ENCODE measurements at regions not wholly inside any gene's neighbourhood (a gene's known extent, or its start where the extent isn't known, plus 50 kb on each side); places are given as distances from the start of the nearest gene placed in this dataset.
"Not testable (repeated sequence)": the region's sequence is repeated elsewhere in the genome, so short reads cannot be mapped to it uniquely, and the experiment has no call there.

DNA sequence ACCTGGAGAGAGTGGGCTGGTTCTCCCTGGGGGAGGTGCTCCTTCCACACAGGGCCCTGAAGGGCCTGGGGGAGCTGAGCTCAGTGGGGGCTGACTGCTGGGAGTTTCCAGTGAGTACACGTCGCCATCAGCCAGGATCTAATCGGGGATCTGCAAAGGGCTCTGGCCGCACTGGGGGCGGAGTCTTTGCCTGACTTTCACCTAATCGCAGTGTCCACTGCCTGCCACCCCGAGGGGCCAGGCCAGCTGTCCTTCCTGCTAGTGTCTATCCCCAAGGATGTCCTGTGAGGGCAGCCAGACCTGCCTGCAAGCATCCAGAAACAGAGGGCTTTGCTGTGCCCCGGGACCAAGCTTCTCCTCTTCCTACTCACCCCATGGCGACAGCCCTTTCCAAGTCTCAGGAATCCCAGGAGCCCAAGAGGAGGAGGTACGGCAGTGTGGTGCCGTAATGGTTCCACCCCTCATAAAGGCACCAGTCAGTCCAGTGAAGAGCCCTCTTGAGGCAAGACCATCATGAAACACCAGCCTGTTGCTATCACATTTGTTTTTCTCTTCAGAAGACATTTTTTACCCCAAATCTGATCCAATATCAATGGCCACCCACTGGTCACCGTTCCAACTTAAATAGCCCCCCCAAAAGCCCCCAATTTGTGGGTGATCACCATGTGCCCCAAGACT, 243.1 kb upstream of the ECI2 start:
- no peak for DNase-seq (ENCODE audit: low read depth, low spot score)

DNA sequence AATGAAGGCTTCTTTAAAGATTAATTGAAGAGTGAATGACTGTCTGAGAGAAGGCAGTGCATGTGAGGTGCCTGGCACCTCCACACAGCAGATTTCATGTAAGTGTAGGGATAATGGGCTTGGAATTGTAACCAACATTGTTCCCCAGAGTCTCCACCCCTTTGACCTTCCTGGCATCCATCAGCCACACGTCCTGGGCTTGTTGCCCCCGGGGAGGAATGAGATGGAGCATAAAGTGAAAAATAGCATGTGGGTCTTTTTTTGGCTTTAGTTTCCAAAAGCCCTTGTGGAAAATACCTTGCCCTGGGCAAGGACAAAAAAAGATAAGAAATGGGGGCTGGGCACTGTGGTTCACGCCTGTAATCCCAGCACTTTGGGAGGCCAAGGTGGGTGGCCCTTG, 242.2 kb upstream of the ECI2 start:
- DNase-seq (ENCODE audit: low read depth, low spot score) = no peak

DNA sequence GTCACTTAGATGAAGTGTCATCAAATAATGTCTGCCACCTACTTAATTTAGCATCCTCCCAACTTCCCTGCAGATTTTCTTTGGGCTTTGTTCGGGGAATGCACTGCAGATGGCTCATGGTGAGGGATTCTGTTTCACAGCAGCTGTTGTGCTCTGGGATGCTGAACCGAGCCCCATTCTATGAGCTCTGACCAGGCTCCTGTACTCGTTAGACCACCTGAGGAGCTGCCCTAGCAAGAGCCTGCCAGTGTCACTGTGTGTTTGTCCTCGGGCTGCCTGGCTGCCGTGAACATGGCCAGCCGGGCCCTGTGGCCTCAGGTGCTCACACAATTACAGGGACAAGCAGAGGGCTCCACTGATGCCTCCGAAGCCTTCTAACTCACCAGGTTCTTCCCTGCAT, 238.8 kb upstream of the ECI2 start:
- no peak for DNase-seq (ENCODE audit: low read depth, low spot score)

DNA sequence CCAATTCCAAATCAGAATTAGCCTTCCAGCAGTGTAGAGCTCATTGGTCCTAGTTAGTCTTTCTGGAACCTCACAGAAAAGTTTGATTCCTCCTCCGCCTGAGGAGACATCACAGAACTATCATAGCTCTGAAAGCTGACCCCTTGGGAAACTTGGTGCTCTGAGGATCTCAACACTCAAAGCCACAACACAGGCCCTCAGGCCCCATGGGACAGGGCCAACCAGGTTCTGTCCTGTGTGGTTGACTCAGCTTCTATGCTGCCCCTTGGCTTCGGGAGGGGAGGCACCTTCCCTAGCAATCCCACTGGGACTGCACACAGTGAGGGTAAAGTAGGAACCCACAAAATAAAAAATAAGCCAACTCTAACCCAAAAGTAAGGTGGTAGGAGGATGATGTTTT, 237.5 kb upstream of the ECI2 start:
- DNase-seq (ENCODE audit: low read depth, low spot score) = no peak

DNA sequence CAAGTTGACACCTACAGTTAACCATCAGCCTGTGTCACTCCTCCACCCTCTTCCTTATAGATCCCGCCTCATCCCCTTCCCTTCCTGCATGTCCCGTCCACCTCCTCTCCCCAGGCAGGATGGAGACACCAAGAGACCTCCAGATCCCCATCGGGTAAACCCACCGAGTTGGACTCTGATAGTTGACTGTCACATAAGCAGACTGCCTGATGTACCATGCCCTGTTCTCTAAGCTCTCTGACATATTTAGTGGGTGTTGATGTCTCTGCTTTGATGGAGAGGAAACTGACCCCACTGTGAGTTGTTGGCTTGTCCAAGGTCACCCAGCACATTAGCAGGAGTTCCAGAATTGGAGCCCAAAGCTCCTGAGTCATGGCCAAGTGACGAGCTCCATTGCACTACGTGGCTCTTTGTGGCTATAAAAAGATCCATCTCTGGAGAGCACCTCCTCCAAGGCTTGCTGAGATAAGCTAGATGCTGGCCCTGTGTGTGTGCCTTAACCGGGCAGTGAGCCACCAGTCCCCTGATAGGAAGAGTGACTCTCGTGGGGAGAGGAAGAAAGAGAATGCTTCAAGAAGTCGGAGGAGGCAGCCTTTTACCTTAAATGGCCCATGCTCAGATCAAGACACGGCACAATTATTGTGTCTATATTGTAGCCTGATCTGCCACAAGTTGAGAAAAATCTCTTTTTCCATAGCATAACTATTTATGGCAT, 236.0 kb upstream of the ECI2 start:
- DNase-seq (ENCODE audit: low read depth, low spot score) = no peak

- DNase-seq (ENCODE audit: low read depth, low spot score) = peak; percentile 57
Observed at GRCh38 chr6:4370066-4370465, 234.7 kb upstream of the ECI2 start.

- no peak for DNase-seq (ENCODE audit: low read depth, low spot score)
Observed at GRCh38 chr6:4369616-4370015, 234.2 kb upstream of the ECI2 start.

GRCh38 chr6:4368649-4369048, 233.3 kb upstream of the ECI2 start:
- no peak for DNase-seq (ENCODE audit: low read depth, low spot score)

DNA sequence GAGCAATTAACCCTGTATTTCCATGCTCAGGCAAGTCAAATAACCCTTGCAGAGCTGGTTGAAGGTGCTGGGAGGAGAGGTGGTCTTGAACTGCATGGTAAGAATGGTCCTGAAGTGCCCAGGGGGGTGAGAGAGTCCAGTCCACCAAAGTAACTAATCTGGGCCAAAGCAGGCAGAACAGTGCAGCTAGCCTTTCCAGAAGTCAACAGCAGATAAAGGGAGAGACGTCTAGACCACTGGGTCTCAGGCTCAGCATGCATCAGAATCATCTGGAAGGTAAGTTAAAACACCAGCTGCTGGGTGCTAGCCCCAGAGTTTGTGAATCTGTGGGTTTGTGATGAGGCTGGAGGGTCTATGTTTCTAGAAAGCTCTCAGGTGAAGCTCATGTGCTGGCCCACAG, 232.3 kb upstream of the ECI2 start:
- no peak for DNase-seq (ENCODE audit: low read depth, low spot score)

- no peak for DNase-seq (ENCODE audit: low read depth, low spot score)
Observed at GRCh38 chr6:4366635-4367395, 231.4 kb upstream of the ECI2 start.

DNA sequence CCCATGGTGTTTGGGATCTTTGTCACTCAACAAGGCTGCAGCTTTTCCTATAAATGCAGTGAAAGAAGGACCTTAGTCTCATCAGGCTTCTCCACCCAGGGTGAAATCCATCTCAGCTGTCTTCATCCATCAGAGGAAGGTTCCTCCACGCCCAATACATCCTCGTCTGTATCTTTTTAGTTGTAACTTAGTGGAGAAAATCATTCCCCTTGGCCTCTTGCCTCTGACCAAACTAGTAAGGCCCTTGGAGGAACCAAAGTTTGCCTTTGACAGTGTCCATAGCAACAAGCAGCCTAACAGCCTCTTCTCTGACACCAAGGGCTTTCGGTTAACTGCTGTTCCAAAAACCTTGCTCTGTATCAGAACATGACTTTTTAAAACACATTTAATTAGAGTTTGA, 230.3 kb upstream of the ECI2 start:
- no peak for DNase-seq (ENCODE audit: low read depth, low spot score)

DNA sequence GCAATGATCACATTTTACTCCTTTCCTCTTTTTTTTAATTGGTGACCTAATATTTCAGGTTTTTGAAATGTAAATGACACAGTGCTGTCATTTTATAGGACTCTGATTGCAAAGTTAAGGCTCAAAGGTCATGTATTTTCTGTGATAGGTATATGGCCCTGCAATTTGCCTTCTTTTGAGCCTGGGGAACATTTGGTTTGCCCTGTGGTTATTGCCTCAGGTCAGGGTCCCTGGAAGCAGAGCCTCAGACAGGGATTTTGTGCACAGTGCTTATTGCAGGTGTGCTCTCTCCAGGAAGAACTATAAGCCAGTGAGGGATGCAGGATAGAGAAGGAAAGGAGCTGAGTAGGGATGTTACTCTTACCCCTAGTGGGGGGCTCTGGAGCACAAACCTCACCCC, 229.3 kb upstream of the ECI2 start:
- no peak for DNase-seq (ENCODE audit: low read depth, low spot score)

DNA sequence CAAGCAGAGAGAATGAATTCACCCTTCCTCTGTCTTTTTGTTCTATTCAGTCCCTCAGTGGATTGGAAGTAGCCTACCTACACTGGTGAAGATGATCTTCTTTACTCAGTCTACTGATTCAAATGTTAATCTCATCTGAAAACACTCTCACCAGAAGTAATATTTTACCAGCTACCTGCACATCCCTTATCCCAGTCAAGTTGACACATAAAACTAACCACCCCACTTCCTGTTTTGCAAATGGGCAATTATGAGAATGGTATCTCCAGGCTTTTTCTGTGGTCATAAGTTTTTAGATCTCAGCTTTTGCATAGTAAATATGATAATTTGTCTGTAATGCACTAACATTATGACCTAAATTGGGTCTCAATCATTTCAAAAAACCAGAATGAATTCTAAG, 228.8 kb upstream of the ECI2 start:
- DNase-seq (ENCODE audit: low read depth, low spot score) = no peak

DNA sequence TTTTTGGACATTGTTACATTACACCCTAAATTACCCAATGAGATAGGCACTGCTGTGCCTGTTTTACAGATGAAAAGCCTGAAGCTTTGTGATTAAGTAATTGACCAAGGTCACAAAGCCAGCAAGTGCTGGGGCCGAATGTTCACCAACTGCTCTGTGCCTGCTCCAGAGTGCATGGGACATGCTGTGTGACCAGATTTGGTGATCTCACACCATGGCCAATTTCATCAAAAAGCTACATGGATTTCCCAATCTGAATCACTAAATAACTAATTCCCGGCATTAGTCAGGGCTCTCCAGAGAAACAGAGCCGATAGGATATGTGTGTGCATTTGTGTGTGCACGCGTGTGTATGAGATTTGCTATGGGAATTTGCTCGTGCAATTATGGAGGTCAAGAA, 228.3 kb upstream of the ECI2 start:
- DNase-seq (ENCODE audit: low read depth, low spot score) = no peak

- DNase-seq (ENCODE audit: low read depth, low spot score) = no peak
Observed at GRCh38 chr6:4362326-4362725, 227.0 kb upstream of the ECI2 start.

- no peak for DNase-seq (ENCODE audit: low read depth, low spot score)
Observed at GRCh38 chr6:4360920-4361319, 225.5 kb upstream of the ECI2 start.

- no peak for DNase-seq (ENCODE audit: low read depth, low spot score)
Observed at GRCh38 chr6:4359108-4359730, 223.8 kb upstream of the ECI2 start.

- DNase-seq (ENCODE audit: low read depth, low spot score) = peak; percentile 83
Observed at GRCh38 chr6:4358414-4359107, 223.2 kb upstream of the ECI2 start.

GRCh38 chr6:4357660-4358152, 222.3 kb upstream of the ECI2 start:
- DNase-seq (ENCODE audit: low read depth, low spot score) = not testable (repeated sequence)

DNA sequence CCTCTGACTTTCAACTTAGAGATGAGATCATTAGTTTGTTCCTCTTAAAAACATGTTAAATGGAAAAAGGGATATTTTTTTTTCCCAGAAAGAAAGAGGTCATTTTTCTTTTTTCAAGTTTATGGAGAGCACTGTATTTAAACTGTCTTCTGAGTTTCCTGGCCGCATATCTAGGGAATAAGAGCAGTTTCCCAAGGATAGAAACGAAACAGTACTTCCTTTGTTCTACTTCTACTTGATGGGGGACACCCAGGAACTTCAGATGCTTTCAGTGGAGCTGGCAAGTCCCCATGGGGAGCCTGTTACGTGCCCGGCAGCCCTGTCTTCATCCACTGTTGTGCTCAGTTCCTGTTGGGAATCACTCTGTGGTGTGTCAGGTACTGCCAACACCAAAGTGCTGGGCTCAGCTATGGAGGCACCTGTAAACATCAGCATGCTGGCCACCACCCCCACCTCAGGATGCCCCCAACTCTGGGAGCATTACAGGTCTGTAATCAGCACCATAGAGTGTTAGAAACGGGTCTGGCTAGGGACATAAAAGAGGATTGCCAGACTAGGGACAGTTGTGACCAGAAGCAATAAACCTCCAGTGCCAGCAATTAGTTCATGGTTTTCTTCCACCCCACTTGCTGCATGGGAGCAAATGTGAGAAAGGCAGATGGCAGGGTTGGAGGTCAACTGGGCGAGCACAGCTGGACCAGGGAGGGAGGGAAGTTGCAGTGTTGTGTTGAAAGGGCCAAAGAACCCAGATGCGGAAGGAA, 221.7 kb upstream of the ECI2 start:
- DNase-seq (ENCODE audit: low read depth, low spot score) = no peak

DNA sequence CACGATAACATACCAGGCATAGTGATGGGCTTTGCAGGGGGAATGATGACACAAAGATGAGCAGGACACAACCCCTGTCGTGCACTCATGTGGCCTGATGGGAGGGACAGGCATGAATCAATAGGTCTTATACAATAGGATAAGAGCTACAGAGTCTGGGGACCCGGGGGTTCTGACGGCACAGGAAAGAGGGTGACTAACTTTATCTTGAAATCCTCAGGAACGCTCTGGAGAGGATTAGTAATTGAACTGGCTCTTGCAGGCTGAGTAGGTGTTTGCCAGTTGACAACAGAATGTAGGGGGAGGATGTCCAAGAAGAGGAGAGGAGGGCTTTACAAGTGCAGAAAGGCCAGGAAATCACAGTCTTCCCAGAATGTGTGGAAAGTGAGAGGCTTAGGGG, 219.9 kb upstream of the ECI2 start:
- no peak for DNase-seq (ENCODE audit: low read depth, low spot score)

All from smooth muscle cell of the brain vasculature (primary cell).